ENCODE measurements at regions not wholly inside any gene's neighbourhood (a gene's known extent, or its start where the extent isn't known, plus 50 kb on each side); places are given as distances from the start of the nearest gene placed in this dataset.

GRCh38 chr2:126437016-126437415 lies 218.9 kb upstream of the GYPC start:
- TF ChIP-seq EZH2phosphoT487 (IDR thresholded peaks at IDR 0.05; ENCODE audit: low read depth, severe bottlenecking, unreplicated experiment) (no peak), EZH2 (IDR thresholded peaks at IDR 0.05; ENCODE audit: borderline replicate concordance) (no peak), CTCF (IDR thresholded peaks at IDR 0.05; ENCODE audit: poor library complexity) (no peak)
- H4K20me1 ChIP-seq (ENCODE audit: insufficient read depth, poor library complexity, severe bottlenecking), result no peaks in the 10 kb centered on the region
- DNase-seq (ENCODE audit: low spot score), result no peak
- H3K4me3 ChIP-seq, result no peak overlapping the region
- WGBS (ENCODE audit: low lambda C conversion rate, missing lambda C conversion rate), result 91% methylated on average over 6 of the region's 6 CpGs
- H3K27ac ChIP-seq, result no peak overlapping the region
- H2AFZ ChIP-seq, result no peak overlapping the region
- no peaks in the 10 kb centered on the region for H3K9me3 ChIP-seq (ENCODE audit: low read depth)
- H3K4me2 ChIP-seq, result no peak overlapping the region
- no peaks in the 10 kb centered on the region for H3K36me3 ChIP-seq (replicated peaks; ENCODE audit: insufficient read depth, low read depth)
- no peaks in the 10 kb centered on the region for H3K79me2 ChIP-seq
- H3K4me1 ChIP-seq (ENCODE audit: insufficient read depth), result no peaks in the 10 kb centered on the region
- no peaks in the 10 kb centered on the region for H3K27me3 ChIP-seq
- no peaks in the 10 kb centered on the region for H3K9me2 ChIP-seq (replicated peaks; ENCODE audit: insufficient read depth)

- H2AFZ ChIP-seq, result no peak overlapping the region
- no peaks in the 10 kb centered on the region for H3K36me3 ChIP-seq (replicated peaks; ENCODE audit: insufficient read depth, low read depth)
- no peak for TF ChIP-seq CTCF (IDR thresholded peaks at IDR 0.05; ENCODE audit: poor library complexity)
- TF ChIP-seq EZH2phosphoT487 (IDR thresholded peaks at IDR 0.05; ENCODE audit: low read depth, severe bottlenecking, unreplicated experiment), result no peak
- TF ChIP-seq EZH2 (IDR thresholded peaks at IDR 0.05; ENCODE audit: borderline replicate concordance), result no peak
- H3K4me1 ChIP-seq (ENCODE audit: insufficient read depth), result no peaks in the 10 kb centered on the region
- no peaks in the 10 kb centered on the region for H3K9me3 ChIP-seq (ENCODE audit: low read depth)
- H3K4me2 ChIP-seq, result no peak overlapping the region
- H3K27ac ChIP-seq, result no peak overlapping the region
- H3K27me3 ChIP-seq, result no peaks in the 10 kb centered on the region
- H3K9me2 ChIP-seq (replicated peaks; ENCODE audit: insufficient read depth), result no peaks in the 10 kb centered on the region
- no peaks in the 10 kb centered on the region for H4K20me1 ChIP-seq (ENCODE audit: insufficient read depth, poor library complexity, severe bottlenecking)
- 86% methylated on average over 1 of the region's 1 CpG for WGBS (ENCODE audit: low lambda C conversion rate, missing lambda C conversion rate)
- no peaks in the 10 kb centered on the region for H3K79me2 ChIP-seq
- H3K4me3 ChIP-seq, result no peak overlapping the region
- DNase-seq (ENCODE audit: low spot score), result no peak
Measured at GRCh38 chr2:126444512-126444911, 211.4 kb upstream of the GYPC start.

- Histone ChIP-seq H4K20me1 (ENCODE audit: insufficient read depth, poor library complexity, severe bottlenecking) (no peaks in the 10 kb centered on the region), H3K4me3 (no peak overlapping the region), H2AFZ (no peak overlapping the region), H3K27me3 (no peaks in the 10 kb centered on the region), H3K4me1 (ENCODE audit: insufficient read depth) (no peaks in the 10 kb centered on the region), H3K27ac (no peak overlapping the region), H3K9me2 (replicated peaks; ENCODE audit: insufficient read depth) (no peaks in the 10 kb centered on the region), H3K79me2 (no peaks in the 10 kb centered on the region), H3K9me3 (ENCODE audit: low read depth) (no peaks in the 10 kb centered on the region), H3K36me3 (replicated peaks; ENCODE audit: insufficient read depth, low read depth) (no peaks in the 10 kb centered on the region), H3K4me2 (no peak overlapping the region)
- 85% methylated on average over 3 of the region's 3 CpGs for WGBS (ENCODE audit: low lambda C conversion rate, missing lambda C conversion rate)
- no peak for DNase-seq (ENCODE audit: low spot score)
- TF ChIP-seq EZH2 (IDR thresholded peaks at IDR 0.05; ENCODE audit: borderline replicate concordance) (no peak), EZH2phosphoT487 (IDR thresholded peaks at IDR 0.05; ENCODE audit: low read depth, severe bottlenecking, unreplicated experiment) (no peak), CTCF (IDR thresholded peaks at IDR 0.05; ENCODE audit: poor library complexity) (no peak)
Measured at GRCh38 chr2:126446106-126446695, 209.8 kb upstream of the GYPC start.
